ENCODE measurements at regions not wholly inside any gene's neighbourhood (a gene's known extent, or its start where the extent isn't known, plus 50 kb on each side); places are given as distances from the start of the nearest gene placed in this dataset.

GRCh38 chr10:61542596-61542995 lies 89.4 kb upstream of the TMEM26 start:
- H3K4me3 ChIP-seq (ENCODE audit: insufficient read depth, low read length, poor library complexity, severe bottlenecking) = no peak overlapping the region
- no peaks in the 10 kb centered on the region for H3F3A ChIP-seq (ENCODE audit: insufficient read depth)
- H3K36me3 ChIP-seq (ENCODE audit: low read length) = no peaks in the 10 kb centered on the region
- H3K79me2 ChIP-seq (ENCODE audit: insufficient read depth, low read length) = no peaks in the 10 kb centered on the region
- no peak overlapping the region for H2AFZ ChIP-seq (ENCODE audit: low read depth, low read length, severe bottlenecking)
- H3K4me2 ChIP-seq (ENCODE audit: low read depth, low read length, poor library complexity, severe bottlenecking) = no peak overlapping the region
- no peaks in the 10 kb centered on the region for H3K27me3 ChIP-seq (ENCODE audit: low read length)
- H3K9me2 ChIP-seq (replicated peaks; ENCODE audit: insufficient read depth, low read length) = no peaks in the 10 kb centered on the region
- no peak overlapping the region for H3K27ac ChIP-seq (ENCODE audit: low read depth, low read length)
- no peaks in the 10 kb centered on the region for H4K20me1 ChIP-seq (ENCODE audit: low read depth, low read length)
- H3K9ac ChIP-seq (ENCODE audit: low read length) = no peak overlapping the region
- no peak for TF ChIP-seq CTCF (IDR thresholded peaks at IDR 0.05; ENCODE audit: insufficient read depth, low read length, poor library complexity, severe bottlenecking)
- no peak for TF ChIP-seq EZH2phosphoT487 (conservative IDR thresholded peaks at IDR 0.05; ENCODE audit: low read length)
- no peaks in the 10 kb centered on the region for H3K9me3 ChIP-seq (ENCODE audit: insufficient read depth, low read length)

- Histone ChIP-seq H4K20me1 (ENCODE audit: low read depth, low read length) (no peaks in the 10 kb centered on the region), H3K9me2 (replicated peaks; ENCODE audit: insufficient read depth, low read length) (no peaks in the 10 kb centered on the region), H3K9me3 (ENCODE audit: insufficient read depth, low read length) (no peaks in the 10 kb centered on the region), H3K36me3 (ENCODE audit: low read length) (no peaks in the 10 kb centered on the region), H2AFZ (ENCODE audit: low read depth, low read length, severe bottlenecking) (no peak overlapping the region), H3K27me3 (ENCODE audit: low read length) (no peaks in the 10 kb centered on the region), H3K4me2 (ENCODE audit: low read depth, low read length, poor library complexity, severe bottlenecking) (no peak overlapping the region), H3K9ac (ENCODE audit: low read length) (no peak overlapping the region), H3F3A (ENCODE audit: insufficient read depth) (no peaks in the 10 kb centered on the region), H3K27ac (ENCODE audit: low read depth, low read length) (no peak overlapping the region), H3K79me2 (ENCODE audit: insufficient read depth, low read length) (no peaks in the 10 kb centered on the region), H3K4me3 (ENCODE audit: insufficient read depth, low read length, poor library complexity, severe bottlenecking) (no peak overlapping the region)
- TF ChIP-seq EZH2phosphoT487 (conservative IDR thresholded peaks at IDR 0.05; ENCODE audit: low read length) (no peak), CTCF (IDR thresholded peaks at IDR 0.05; ENCODE audit: insufficient read depth, low read length, poor library complexity, severe bottlenecking) (no peak)
Observed at GRCh38 chr10:61541960-61542359, 88.8 kb upstream of the TMEM26 start.

DNA sequence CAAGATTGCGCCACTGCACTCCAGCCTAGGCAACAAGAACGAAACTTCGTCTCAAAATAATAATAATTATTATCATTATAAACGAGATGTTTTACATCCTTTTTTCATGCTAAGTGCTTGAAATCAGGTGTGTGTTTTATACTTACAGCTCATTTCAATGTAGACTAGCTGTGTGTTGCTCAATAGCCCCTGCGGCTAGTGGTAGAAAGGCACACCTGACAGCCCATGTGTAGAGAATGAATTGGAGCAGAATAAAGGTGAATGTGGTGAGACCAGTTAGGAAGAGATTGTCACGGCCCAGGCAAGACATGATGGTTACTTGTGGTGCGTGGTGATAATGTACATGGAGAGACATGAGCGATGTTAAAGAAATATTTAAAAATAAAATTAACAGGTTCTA lies 86.7 kb upstream of the TMEM26 start:
- Histone ChIP-seq H2AFZ (ENCODE audit: low read depth, low read length, severe bottlenecking) (no peak overlapping the region), H3K27me3 (ENCODE audit: low read length) (no peaks in the 10 kb centered on the region), H3K9ac (ENCODE audit: low read length) (no peak overlapping the region), H3K36me3 (ENCODE audit: low read length) (no peaks in the 10 kb centered on the region), H4K20me1 (ENCODE audit: low read depth, low read length) (no peaks in the 10 kb centered on the region), H3F3A (ENCODE audit: insufficient read depth) (no peaks in the 10 kb centered on the region), H3K9me3 (ENCODE audit: insufficient read depth, low read length) (no peaks in the 10 kb centered on the region), H3K79me2 (ENCODE audit: insufficient read depth, low read length) (no peaks in the 10 kb centered on the region), H3K4me2 (ENCODE audit: low read depth, low read length, poor library complexity, severe bottlenecking) (no peak overlapping the region), H3K4me3 (ENCODE audit: insufficient read depth, low read length, poor library complexity, severe bottlenecking) (no peak overlapping the region), H3K9me2 (replicated peaks; ENCODE audit: insufficient read depth, low read length) (no peaks in the 10 kb centered on the region), H3K27ac (ENCODE audit: low read depth, low read length) (no peak overlapping the region)
- TF ChIP-seq CTCF (IDR thresholded peaks at IDR 0.05; ENCODE audit: insufficient read depth, low read length, poor library complexity, severe bottlenecking) (no peak), EZH2phosphoT487 (conservative IDR thresholded peaks at IDR 0.05; ENCODE audit: low read length) (no peak)

- TF ChIP-seq CTCF (IDR thresholded peaks at IDR 0.05; ENCODE audit: insufficient read depth, low read length, poor library complexity, severe bottlenecking) (no peak), EZH2phosphoT487 (conservative IDR thresholded peaks at IDR 0.05; ENCODE audit: low read length) (no peak)
Observed at GRCh38 chr10:61529208-61529607, 76.0 kb upstream of the TMEM26 start.

More at GRCh38 chr10:61529208-61529607, 76.0 kb upstream of the TMEM26 start:
- no peaks in the 10 kb centered on the region for H3K36me3 ChIP-seq (ENCODE audit: low read length)
- H3K9me3 ChIP-seq (ENCODE audit: insufficient read depth, low read length) = no peaks in the 10 kb centered on the region
- no peak overlapping the region for H3K27ac ChIP-seq (ENCODE audit: low read depth, low read length)
- H3K9me2 ChIP-seq (replicated peaks; ENCODE audit: insufficient read depth, low read length) = no peaks in the 10 kb centered on the region
- H3K4me2 ChIP-seq (ENCODE audit: low read depth, low read length, poor library complexity, severe bottlenecking) = no peak overlapping the region
- no peak overlapping the region for H3K4me3 ChIP-seq (ENCODE audit: insufficient read depth, low read length, poor library complexity, severe bottlenecking)
- H3K79me2 ChIP-seq (ENCODE audit: insufficient read depth, low read length) = no peaks in the 10 kb centered on the region
- H4K20me1 ChIP-seq (ENCODE audit: low read depth, low read length) = no peaks in the 10 kb centered on the region
- no peak overlapping the region for H3K9ac ChIP-seq (ENCODE audit: low read length)
- H2AFZ ChIP-seq (ENCODE audit: low read depth, low read length, severe bottlenecking) = no peak overlapping the region
- no peaks in the 10 kb centered on the region for H3F3A ChIP-seq (ENCODE audit: insufficient read depth)
- H3K27me3 ChIP-seq (ENCODE audit: low read length) = no peaks in the 10 kb centered on the region

Data from SU-DHL-6 (cell line).